ENCODE measurements at regions not wholly inside any gene's neighbourhood (a gene's known extent, or its start where the extent isn't known, plus 50 kb on each side); places are given as distances from the start of the nearest gene placed in this dataset.

DNA sequence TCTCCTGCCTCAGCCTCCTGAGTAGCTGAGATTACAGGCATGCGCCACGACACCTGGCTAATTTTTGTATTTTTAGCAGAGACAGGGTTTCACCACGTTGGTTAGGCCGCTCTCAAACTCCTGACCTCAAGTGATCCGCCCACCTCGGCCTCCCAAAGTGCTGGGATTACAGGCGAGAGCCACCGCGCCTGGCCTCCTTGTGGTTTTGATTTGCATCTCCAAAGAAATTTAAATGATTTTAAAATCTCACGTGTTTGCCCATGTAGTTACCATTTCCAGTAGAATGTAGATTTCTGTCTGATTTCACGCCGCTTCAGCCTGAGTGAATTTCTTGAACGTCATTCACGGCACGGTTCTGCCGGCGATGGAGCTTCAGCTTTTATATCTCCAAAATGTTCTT, 55.8 kb downstream of the IGF2 start:
- DNase-seq (ENCODE audit: low read depth, low spot score): no peak
- in situ Hi-C loops (cut with HindIII; ENCODE audit: low pct_unique_long_range_greater_than_20kb, low sequenced_read_pairs): no loop called here

DNA sequence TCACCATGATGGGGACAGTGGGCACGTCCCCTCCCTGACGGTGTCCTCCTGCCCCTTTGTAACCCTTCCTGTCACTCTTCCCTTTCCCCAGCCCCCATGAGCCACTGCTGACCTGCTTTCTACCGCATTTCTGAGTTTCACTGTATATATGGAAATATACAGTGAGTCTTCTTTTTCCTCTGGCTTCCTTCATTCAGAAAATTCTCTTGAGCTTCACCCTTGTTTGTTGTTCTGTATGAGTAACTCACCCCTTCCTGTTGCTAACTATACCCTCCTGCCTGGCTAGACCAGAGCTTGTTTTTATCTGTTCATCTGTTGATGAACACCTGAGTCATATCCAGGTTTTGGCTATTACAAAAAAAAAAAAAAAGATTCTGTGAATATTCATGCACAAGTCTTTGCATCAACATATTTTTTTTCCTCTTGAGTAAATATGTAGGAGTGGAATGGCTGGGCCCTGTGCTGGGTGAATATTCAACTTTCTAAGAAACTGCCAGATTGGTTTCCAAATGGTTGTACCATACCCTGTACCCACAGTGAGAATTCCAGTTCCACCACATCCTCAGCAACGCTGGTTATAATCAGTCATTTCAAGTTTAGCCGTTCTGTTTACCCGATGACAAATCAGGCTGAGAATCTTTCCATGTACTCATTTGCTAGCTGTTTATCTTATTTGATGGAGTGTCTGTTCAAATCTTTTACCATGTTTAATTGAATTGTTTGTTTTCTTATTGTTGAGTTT, 62.0 kb downstream of the IGF2 start:
- in situ Hi-C loops (cut with HindIII; ENCODE audit: low pct_unique_long_range_greater_than_20kb, low sequenced_read_pairs): no loop called here
- DNase-seq (ENCODE audit: low read depth, low spot score): no peak

DNA sequence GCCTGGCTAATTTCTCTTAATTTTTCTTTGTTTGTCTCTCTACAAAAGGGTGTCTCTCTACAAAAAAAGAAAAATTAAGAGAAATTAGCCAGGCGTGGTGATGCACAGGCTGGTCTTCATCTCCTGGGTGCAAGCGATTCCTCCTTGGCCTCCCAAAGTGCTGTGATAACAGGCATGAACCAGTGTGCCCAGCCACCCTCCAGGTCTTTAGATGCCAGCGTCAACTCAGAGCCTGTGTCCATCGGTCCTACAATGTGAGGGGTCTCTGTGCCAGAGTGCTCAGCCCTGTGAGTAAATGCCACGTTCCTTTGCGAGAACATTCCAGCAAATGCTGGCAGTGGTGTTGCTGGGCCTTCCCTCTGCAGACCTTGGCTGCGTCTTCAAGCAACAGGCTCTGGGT, 62.7 kb downstream of the IGF2 start:
- in situ Hi-C loops (cut with HindIII; ENCODE audit: low pct_unique_long_range_greater_than_20kb, low sequenced_read_pairs): no loop called here
- no peak for DNase-seq (ENCODE audit: low read depth, low spot score)

DNA sequence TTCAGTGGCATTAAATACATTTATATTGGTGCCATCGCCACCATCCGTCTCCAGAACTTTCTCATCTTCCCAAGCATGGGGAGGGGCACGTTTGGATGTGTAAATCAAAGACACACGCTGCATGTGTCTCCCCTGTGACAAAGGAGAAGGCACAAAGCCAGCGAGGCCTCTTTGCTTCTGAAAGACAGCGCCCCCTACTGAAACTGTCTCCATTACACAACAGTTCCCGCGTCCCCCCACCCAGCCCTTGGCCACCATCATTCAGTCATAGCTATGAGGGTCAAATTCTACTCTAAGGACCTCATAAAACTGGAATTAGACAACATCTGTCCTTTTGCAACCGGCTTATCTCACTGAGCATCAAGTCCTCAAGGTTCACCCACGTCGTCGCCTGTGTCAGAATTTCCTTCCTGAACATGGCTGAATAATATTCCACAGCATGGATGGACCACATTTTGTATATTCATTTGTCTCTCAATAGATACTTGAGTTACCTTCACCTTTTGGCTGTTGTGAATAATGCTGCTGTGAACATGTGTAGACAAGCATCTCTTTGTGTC, 64.8 kb downstream of the IGF2 start:
- in situ Hi-C loops (cut with HindIII; ENCODE audit: low pct_unique_long_range_greater_than_20kb, low sequenced_read_pairs): no loop called here
- peak; percentile 39 for DNase-seq (ENCODE audit: low read depth, low spot score)

DNA sequence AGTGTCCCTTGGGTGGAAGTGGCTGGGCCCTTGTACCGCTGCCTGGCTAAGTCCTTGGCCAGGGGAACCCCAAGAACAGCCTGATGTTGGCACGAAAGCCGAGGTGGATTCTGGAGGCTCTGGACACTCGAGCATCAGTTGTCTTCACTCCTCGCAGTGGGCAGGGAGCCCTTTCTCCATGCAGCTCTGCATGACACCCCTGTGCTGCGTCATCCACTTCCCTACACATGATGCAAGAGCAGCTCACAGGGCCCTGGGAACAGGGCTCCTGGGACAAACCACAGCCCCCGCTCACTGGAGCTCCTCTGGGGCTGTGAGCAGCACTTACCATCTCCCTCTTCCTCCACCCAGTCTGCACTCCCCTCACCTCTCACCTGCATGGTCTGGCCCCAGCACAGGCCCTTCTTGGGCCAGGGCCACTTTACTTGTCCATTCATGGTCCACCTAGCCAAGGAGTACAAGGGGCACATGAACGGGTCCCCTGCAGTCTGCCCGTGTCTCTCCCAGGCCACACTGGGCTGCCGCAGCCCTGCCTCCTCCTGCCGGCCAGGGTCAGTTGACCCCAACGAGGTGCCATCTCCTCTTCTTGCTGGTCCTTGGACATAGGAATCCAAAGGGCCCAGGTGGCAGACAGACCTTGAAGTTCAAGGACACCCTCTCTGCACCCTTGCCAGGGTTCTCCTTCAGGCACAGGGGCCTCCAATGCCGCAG, 66.5 kb downstream of the IGF2 start:
- DNase-seq (ENCODE audit: low read depth, low spot score): no peak
- in situ Hi-C loops (cut with HindIII; ENCODE audit: low pct_unique_long_range_greater_than_20kb, low sequenced_read_pairs): no loop called here

DNA sequence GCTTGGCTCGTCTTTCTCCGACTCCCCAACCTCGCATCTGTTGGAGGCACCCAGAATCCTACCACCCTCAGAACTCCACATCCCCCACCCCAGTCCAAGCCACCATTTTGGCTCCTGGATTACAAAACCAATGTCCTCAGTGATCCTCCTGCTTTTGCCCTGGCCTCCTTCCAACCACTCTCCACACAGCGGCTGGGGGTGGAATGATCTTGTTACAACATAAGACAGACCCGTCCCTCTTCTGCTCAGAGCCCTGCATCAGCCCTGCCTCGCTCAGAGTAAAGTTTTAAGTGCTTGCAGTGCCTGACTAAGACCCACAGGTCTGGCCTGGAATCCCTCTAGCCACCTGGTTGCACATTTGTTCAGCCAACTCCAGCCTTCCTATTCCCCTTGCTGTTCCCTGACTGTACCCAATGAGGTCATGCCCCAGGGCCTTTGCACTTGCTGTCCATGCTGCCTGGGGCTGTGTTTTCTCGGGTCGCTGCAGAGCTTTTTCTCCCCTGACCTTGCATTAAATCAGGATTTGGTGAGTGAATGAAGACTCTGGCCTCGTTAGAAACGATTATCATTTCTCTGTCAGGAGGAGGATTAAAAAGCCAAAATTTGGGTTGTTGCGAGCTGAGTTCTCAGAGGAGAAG, 67.3 kb downstream of the IGF2 start:
- DNase-seq (ENCODE audit: low read depth, low spot score): no peak
- in situ Hi-C loops (cut with HindIII; ENCODE audit: low pct_unique_long_range_greater_than_20kb, low sequenced_read_pairs): no loop called here
